Left ventricle myocardium inferior (tissue), 1 donor: ENCODE measurements at regions not wholly inside any gene's neighbourhood (a gene's known extent, or its start where the extent isn't known, plus 50 kb on each side); places are given as distances from the start of the nearest gene placed in this dataset.

Experiments used
- DNase-seq: peaks from one replicate; pipeline ENCODE4 v3.0.0-alpha.2; 2020
- H3K27ac ChIP-seq: fragments of 200-600 bp; replicated peaks from 2 replicates; pipeline ENCODE4 v1.8.0; 2021
- H3K27me3 ChIP-seq: fragments of 200-600 bp; 2 replicates; pipeline ENCODE4 v1.8.0; 2021; ENCODE audit warnings: low read depth
- H3K36me3 ChIP-seq: fragments of 200-600 bp; 2 replicates; pipeline ENCODE4 v1.8.0; 2021
- H3K4me1 ChIP-seq: fragments of 200-600 bp; 2 replicates; pipeline ENCODE4 v1.8.0; 2021
- H3K4me3 ChIP-seq: fragments of 200-600 bp; 2 replicates; pipeline ENCODE4 v1.8.0; 2021; ENCODE audit warnings: mild to moderate bottlenecking, moderate library complexity
- H3K9me3 ChIP-seq: fragments of 200-600 bp; replicated peaks from 2 replicates; pipeline ENCODE4 v1.8.0; 2021
- intact Hi-C: fragments of 100-400 bp; cut with micrococcal nuclease; formaldehyde crosslinking; loops from one replicate; pipeline ENCODE4 v1.11.0; 2022
- TF ChIP-seq, protein P1 (sequence below): fragments of 200-600 bp; IDR thresholded peaks from 2 replicates; pipeline ENCODE4 v1.8.0; 2021; ENCODE audit warnings: antibody characterized with exemption, mild to moderate bottlenecking, borderline replicate concordance
- donor health status: DM: no; HTN: yes; CAD: no; lungs with severe emphysema.

- H3K4me1 ChIP-seq = no peaks in the 10 kb centered on the region
- TF ChIP-seq, protein P1, sequence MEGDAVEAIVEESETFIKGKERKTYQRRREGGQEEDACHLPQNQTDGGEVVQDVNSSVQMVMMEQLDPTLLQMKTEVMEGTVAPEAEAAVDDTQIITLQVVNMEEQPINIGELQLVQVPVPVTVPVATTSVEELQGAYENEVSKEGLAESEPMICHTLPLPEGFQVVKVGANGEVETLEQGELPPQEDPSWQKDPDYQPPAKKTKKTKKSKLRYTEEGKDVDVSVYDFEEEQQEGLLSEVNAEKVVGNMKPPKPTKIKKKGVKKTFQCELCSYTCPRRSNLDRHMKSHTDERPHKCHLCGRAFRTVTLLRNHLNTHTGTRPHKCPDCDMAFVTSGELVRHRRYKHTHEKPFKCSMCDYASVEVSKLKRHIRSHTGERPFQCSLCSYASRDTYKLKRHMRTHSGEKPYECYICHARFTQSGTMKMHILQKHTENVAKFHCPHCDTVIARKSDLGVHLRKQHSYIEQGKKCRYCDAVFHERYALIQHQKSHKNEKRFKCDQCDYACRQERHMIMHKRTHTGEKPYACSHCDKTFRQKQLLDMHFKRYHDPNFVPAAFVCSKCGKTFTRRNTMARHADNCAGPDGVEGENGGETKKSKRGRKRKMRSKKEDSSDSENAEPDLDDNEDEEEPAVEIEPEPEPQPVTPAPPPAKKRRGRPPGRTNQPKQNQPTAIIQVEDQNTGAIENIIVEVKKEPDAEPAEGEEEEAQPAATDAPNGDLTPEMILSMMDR = no peak
- H3K9me3 ChIP-seq = no peaks in the 10 kb centered on the region
- DNase-seq = no peak
- no peak overlapping the region for H3K27ac ChIP-seq
- peaks cover 20% of the 10 kb centered on the region for H3K27me3 ChIP-seq
- H3K36me3 ChIP-seq = no peaks in the 10 kb centered on the region
- no peak overlapping the region for H3K4me3 ChIP-seq
- intact Hi-C loops = no loop called here
Observed at GRCh38 chr2:6635296-6635695, 230.4 kb downstream of the CMPK2 start.

- TF ChIP-seq, protein P1 = no peak
- H3K36me3 ChIP-seq = no peaks in the 10 kb centered on the region
- no peak overlapping the region for H3K4me3 ChIP-seq
- peaks cover 20% of the 10 kb centered on the region for H3K27me3 ChIP-seq
- no peak for DNase-seq
- no peak overlapping the region for H3K27ac ChIP-seq
- no peaks in the 10 kb centered on the region for H3K4me1 ChIP-seq
- intact Hi-C loops = no loop called here
- H3K9me3 ChIP-seq = no peaks in the 10 kb centered on the region
Observed at GRCh38 chr2:6637330-6637729, 228.4 kb downstream of the CMPK2 start.

GRCh38 chr2:6639929-6640620 is 225.6 kb downstream of the CMPK2 start:
- no peaks in the 10 kb centered on the region for H3K9me3 ChIP-seq
- H3K36me3 ChIP-seq = no peaks in the 10 kb centered on the region
- TF ChIP-seq, protein P1 = no peak
- no peak overlapping the region for H3K4me3 ChIP-seq
- peaks cover 21% of the 10 kb centered on the region for H3K27me3 ChIP-seq
- intact Hi-C loops = no loop called here
- no peaks in the 10 kb centered on the region for H3K4me1 ChIP-seq
- DNase-seq = no peak
- H3K27ac ChIP-seq = no peak overlapping the region

GRCh38 chr2:6640621-6641015 is 225.1 kb downstream of the CMPK2 start:
- no peak for DNase-seq
- Histone ChIP-seq H3K27me3 (peaks cover 27% of the 10 kb centered on the region), H3K36me3 (no peaks in the 10 kb centered on the region), H3K27ac (no peak overlapping the region), H3K9me3 (no peaks in the 10 kb centered on the region), H3K4me1 (no peaks in the 10 kb centered on the region), H3K4me3 (no peak overlapping the region)
- intact Hi-C loops = no loop called here
- TF ChIP-seq, protein P1 = no peak

DNA sequence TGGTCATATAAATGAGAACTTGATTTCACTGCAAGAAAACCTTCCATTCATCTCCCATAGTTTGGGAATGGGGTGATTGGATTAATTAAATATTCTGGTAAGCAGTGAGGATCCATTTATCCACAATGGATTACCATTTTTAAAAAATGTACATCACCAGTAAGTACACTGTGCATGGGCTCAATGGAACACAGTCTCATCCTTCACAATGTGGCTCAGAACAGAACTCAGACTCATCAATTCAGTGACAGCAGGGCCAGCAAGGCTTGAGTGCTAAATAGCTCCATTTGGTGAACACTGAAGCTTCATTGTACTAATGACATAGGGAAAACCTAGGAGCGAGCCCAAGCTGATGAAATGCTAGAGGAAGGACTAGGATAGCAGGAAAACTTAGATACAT is 223.8 kb downstream of the CMPK2 start:
- H3K36me3 ChIP-seq = no peaks in the 10 kb centered on the region
- no peak overlapping the region for H3K4me3 ChIP-seq
- H3K9me3 ChIP-seq = no peaks in the 10 kb centered on the region
- no peak for DNase-seq
- intact Hi-C loops = no loop called here
- H3K27ac ChIP-seq = no peak overlapping the region
- TF ChIP-seq, protein P1 = no peak
- H3K27me3 ChIP-seq = peaks cover 28% of the 10 kb centered on the region
- H3K4me1 ChIP-seq = no peaks in the 10 kb centered on the region
